ENCODE measurements at regions not wholly inside any gene's neighbourhood (a gene's known extent, or its start where the extent isn't known, plus 50 kb on each side); places are given as distances from the start of the nearest gene placed in this dataset.
A peak's percentile ranks its signal among the peaks of the same experiment; 100 is the strongest.

DNA sequence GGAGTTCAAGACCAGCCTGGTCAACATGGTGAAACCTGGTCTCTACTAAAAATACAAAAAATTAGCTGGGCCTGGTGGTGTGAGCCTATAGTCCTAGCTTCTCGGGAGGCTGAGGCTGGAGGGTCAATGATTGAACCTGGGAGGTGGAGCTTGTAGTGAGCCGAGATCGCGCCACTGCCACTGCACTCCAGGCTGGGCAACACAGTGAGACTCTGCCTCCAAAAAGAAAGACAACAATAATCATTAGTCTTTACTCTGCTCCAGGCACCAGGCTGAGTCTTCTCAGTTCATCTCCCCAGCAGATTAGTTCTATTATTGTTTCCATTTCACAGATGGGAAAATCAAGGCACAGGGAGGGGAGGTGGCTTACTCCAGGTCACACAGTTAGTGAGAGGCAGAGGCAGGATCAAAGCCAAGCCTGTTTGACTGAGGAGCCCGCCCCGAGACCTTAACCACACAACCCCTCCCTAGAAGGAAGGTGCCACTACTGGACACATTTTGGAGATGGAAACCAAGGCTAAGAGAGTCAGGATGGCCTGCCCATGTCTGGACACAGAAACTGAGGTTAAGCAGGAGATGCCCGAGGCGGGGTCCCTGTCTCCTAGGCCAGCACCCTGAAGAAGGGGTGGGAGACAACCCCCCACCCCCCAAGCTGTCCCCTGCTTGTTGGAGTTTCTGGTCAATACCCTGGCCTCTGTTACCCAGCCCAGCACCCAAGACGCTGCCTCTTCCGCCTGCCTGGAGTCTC lies 75.8 kb downstream of the CEBPB start:
- peaks cover 20% of the 10 kb centered on the region for H3K4me1 ChIP-seq
- H3K27ac ChIP-seq, result no peak overlapping the region
- no peak for DNase-seq
- H3K9me3 ChIP-seq (replicated peaks), result no peaks in the 10 kb centered on the region
- H3K36me3 ChIP-seq, result no peaks in the 10 kb centered on the region
- H3K4me3 ChIP-seq, result no peak overlapping the region
- peaks cover 8% of the 10 kb centered on the region; the same call in 1 of the 2 replicates for H3K27me3 ChIP-seq

GRCh38 chr20:50267041-50267865 lies 76.6 kb downstream of the CEBPB start:
- Histone ChIP-seq H3K36me3 (no peaks in the 10 kb centered on the region), H3K27me3 (peaks cover 12% of the 10 kb centered on the region; the same call in 1 of the 2 replicates), H3K27ac (peak overlapping the region; percentile 14), H3K4me1 (peaks cover 20% of the 10 kb centered on the region), H3K9me3 (replicated peaks) (no peaks in the 10 kb centered on the region), H3K4me3 (no peak overlapping the region)
- DNase-seq, result peak; percentile 93 to 96

- H3K4me3 ChIP-seq, result no peak overlapping the region
- H3K9me3 ChIP-seq (replicated peaks), result no peaks in the 10 kb centered on the region
- peaks cover 12% of the 10 kb centered on the region; the same call in 1 of the 2 replicates for H3K27me3 ChIP-seq
- DNase-seq, result no peak
- no peaks in the 10 kb centered on the region for H3K36me3 ChIP-seq
- peak overlapping the region; percentile 14; the same call in 1 of the 2 replicates for H3K27ac ChIP-seq
- H3K4me1 ChIP-seq, result peaks cover 20% of the 10 kb centered on the region
Observed at GRCh38 chr20:50267866-50268219, 77.2 kb downstream of the CEBPB start.

DNA sequence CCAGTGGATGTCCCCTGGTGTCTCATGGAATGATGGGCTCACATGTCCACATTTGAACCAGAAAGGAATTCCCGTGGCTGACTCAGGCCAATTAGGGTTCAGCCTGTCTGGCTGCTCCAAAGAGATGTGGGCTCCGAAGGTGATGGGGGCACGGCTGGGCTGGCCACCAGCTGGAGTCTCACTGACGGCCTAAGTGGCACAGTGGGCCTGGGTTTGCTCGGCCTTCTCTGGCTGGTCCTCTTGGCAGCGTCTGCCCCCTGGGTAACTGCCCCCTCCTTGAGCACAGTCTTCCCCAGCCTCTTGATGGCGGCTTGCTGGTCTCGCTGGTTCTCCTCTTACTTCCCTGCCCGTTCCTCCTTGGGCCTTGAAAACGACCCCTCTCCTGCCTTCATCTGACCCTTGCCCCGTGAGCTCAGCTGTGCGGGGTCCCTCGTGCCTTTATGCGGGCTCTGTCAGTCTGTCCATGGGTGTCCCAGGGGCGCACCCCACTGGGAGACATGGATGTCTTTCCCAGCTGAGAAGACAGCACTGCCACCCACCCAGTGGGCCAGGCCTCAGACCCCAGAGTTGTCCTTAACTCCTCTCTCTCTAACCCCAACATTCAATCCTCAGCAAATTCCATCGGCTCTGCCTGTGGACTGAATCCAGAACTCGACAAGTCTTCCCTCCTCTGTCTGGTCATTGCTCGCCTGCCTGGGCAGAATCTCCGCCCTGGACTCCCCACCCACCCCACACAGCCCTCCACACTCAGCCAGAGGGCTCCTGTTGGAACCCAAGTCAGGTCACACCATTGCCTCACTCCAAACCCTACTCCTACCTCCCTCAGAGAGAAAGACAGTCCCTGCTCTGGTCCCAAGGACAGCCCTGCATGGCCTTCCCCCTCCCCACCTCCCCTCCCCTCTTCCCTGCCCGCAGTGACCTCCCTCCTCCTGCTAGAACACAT lies 78.7 kb downstream of the CEBPB start:
- Histone ChIP-seq H3K36me3 (no peaks in the 10 kb centered on the region), H3K4me1 (peaks cover 20% of the 10 kb centered on the region), H3K9me3 (replicated peaks) (no peaks in the 10 kb centered on the region), H3K4me3 (no peak overlapping the region), H3K27ac (no peak overlapping the region), H3K27me3 (peaks cover 12% of the 10 kb centered on the region)
- no peak for DNase-seq

DNA sequence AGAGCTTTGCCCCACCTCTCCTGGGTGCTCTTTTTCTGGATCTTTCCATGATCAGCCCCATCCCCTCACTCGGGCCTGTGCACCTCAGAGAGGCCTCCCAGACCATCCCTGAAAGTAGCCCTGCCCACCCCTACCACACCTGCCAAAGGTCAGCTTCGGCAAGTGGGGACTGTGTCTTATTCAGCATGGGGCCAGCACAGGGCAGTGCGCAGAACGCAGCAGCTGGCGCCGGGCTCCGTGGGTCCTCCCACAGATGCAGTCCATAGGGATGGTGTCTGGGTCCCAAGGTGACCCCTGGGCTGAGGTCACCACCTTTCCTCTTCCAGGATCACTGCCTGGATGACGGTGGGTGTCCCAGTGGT lies 79.4 kb downstream of the CEBPB start:
- H3K27me3 ChIP-seq, result peaks cover 12% of the 10 kb centered on the region
- no peak overlapping the region for H3K27ac ChIP-seq
- no peak for DNase-seq
- no peaks in the 10 kb centered on the region for H3K9me3 ChIP-seq (replicated peaks)
- H3K4me3 ChIP-seq, result no peak overlapping the region
- peaks cover 20% of the 10 kb centered on the region for H3K4me1 ChIP-seq
- no peaks in the 10 kb centered on the region for H3K36me3 ChIP-seq

DNA sequence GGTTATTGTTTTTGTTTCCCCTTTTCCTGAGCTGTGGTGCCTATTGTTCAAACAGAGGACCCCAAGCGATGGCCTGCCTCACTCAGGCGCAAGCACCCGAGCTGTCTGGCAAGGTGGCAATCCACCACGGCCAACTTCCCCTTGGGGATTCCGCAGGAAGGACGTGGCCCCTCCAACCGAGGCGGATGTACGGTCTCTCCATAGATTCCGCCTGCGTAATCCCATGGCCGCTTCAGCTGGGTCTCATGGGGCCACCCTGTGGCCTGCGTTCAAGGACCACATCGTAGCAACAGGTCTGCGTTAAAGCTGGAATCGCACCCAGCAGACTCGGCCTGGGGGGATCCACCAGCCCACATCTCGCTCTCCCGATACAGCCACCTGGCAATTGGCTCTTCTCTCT lies 79.9 kb downstream of the CEBPB start:
- peak in 1 of 2 experiments; percentile 47 for DNase-seq
- Histone ChIP-seq H3K27me3 (peaks cover 12% of the 10 kb centered on the region), H3K36me3 (no peaks in the 10 kb centered on the region), H3K27ac (no peak overlapping the region), H3K4me1 (peaks cover 20% of the 10 kb centered on the region), H3K4me3 (no peak overlapping the region), H3K9me3 (replicated peaks) (no peaks in the 10 kb centered on the region)

GRCh38 chr20:50271176-50271575 lies 80.5 kb downstream of the CEBPB start:
- H3K27ac ChIP-seq, result no peak overlapping the region
- peaks cover 12% of the 10 kb centered on the region for H3K27me3 ChIP-seq
- no peak for DNase-seq
- no peak overlapping the region for H3K4me3 ChIP-seq
- H3K9me3 ChIP-seq (replicated peaks), result no peaks in the 10 kb centered on the region
- peaks cover 20% of the 10 kb centered on the region for H3K4me1 ChIP-seq
- H3K36me3 ChIP-seq, result no peaks in the 10 kb centered on the region

DNA sequence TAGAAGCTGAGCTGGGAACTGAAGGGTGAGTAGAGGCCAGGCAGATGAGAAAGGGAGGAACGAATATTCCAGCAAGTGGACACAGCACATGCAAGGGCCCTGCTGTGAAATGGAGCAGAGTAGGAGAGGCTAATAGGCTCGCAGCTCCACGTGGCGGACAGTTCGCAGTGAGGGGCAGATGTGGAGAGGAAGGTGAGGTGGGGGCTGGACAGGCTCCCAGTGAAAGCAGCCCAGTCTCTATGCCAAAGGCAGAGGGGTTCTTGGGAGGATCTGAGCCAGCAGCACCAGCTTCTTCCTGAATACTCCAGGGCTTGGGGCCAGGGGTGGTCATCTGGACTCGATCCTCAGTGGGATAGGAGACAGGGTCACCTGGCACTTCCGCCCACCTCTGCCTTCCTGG lies 81.0 kb downstream of the CEBPB start:
- peaks cover 18% of the 10 kb centered on the region for H3K4me1 ChIP-seq
- H3K9me3 ChIP-seq (replicated peaks), result no peaks in the 10 kb centered on the region
- H3K36me3 ChIP-seq, result no peaks in the 10 kb centered on the region
- no peak for DNase-seq
- H3K27me3 ChIP-seq, result peaks cover 12% of the 10 kb centered on the region
- H3K4me3 ChIP-seq, result no peak overlapping the region
- no peak overlapping the region for H3K27ac ChIP-seq

DNA sequence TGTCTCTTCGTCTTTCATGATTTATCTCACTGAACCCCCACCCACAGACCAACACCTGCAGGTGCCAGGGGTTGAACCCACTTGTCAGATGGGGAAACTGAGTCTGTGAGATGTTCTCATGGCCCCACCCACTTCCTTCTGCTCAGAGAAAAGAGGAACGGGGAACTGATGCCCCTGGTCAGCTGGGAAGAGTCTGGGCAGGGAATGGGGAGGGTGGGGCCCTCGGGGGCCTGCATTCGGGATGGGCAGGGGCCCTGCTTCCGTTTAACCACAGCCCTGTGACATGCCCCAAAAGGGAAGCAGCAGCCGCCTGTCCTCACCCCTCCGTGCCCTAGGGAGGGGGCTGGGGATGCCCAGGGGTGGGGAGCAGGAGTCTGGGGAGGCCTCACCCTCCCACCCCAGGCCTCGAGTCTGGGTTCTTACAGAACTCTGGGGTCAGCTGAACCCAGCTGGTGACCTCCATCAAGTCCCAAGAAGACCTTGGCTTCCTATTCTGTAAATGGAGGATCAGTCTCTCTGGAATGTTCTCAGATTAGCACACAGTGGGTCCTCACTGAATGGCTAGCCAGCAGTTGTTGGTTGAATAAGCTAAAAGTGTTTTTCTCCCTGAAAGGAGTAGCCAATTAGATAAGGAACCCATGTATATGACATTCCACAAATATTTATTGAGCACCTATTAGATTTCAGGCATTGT lies 81.5 kb downstream of the CEBPB start:
- Histone ChIP-seq H3K27me3 (peaks cover 12% of the 10 kb centered on the region), H3K27ac (no peak overlapping the region), H3K36me3 (no peaks in the 10 kb centered on the region), H3K4me1 (peaks cover 12% of the 10 kb centered on the region), H3K9me3 (replicated peaks) (no peaks in the 10 kb centered on the region), H3K4me3 (no peak overlapping the region)
- no peak for DNase-seq

DNA sequence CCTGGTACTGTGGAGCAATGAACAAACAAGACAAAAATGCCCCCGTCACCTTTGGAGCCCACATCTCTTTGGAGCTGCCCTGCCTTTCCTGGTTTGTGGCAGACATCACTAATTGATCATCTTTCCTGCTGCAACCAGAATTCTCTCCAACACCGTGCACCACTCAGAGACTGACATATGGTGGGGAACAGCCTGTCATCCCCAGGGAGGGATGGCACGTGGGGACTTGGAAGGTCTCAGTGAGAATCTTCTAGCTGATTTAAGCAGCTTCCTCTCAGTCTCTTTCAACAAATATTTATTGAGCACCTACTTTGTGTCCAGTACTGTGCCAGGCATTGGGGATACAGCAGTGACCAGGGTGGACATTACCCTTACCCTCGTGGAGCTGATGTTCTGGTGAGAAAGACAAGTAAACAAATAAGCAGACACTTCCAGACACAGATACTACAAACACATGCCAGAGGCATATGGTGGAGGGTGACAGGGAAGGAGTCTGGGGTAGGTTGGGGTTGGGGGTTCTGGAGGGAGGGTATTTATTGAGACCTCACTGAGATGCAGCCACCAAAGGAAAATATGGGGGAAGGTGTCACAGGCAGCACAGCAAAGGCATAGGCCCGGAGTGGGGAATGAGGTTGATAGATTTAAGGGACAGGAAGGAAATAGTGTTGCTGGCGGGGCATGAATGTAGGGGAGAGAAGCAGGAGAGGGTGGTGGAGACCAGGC lies 82.3 kb downstream of the CEBPB start:
- Histone ChIP-seq H3K36me3 (no peaks in the 10 kb centered on the region), H3K27me3 (peaks cover 12% of the 10 kb centered on the region), H3K9me3 (replicated peaks) (no peaks in the 10 kb centered on the region), H3K4me1 (peaks cover 5% of the 10 kb centered on the region), H3K27ac (no peak overlapping the region), H3K4me3 (no peak overlapping the region)
- no peak for DNase-seq

GRCh38 chr20:50273601-50274491 lies 83.2 kb downstream of the CEBPB start:
- no peak overlapping the region for H3K27ac ChIP-seq
- H3K9me3 ChIP-seq (replicated peaks), result no peaks in the 10 kb centered on the region
- H3K4me3 ChIP-seq, result no peak overlapping the region
- DNase-seq, result no peak
- H3K36me3 ChIP-seq, result no peaks in the 10 kb centered on the region
- no peaks in the 10 kb centered on the region for H3K4me1 ChIP-seq
- H3K27me3 ChIP-seq, result peaks cover 12% of the 10 kb centered on the region

DNA sequence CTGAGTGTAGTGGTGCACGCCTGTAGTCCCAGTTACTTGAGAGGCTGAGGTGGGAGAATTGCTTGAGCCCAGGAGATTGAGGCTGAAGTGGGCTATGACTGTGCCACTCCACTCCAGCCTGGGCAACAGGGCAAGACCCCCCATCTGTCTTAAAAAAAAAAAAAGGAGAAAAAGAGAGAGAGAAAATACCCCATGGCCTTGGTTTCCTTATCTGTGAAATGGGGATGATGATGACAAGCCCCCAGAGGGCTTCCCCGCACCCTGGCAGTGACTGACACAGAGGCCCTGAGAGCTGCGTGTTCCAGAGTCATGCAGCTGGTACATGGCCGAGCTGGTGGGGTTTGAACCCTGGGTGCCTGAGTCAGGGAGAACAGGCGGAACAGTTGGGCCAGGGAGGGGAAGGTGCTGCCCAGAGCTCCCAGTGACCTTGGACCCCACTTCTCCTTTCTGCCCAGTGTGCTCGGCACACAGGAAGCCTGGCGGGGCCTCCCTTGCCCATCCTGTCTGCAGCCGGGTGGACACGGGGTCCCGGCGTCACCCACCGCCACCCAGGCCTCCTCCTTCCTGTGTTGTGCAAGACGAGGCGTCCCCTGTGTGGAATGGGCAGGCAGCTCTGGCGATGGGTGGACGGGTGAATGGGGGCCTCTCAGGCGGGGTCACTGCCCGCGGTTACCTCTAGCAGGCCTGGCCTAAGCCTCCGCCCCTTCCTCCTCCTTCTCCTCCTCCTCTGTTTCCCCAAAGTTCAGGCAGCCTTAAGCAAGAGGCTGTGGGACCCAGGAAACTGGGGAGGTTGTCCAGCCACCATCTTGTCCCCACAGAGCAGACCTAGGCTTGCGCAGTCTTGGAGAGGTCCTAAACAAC lies 84.2 kb downstream of the CEBPB start:
- Histone ChIP-seq H3K36me3 (no peaks in the 10 kb centered on the region), H3K9me3 (replicated peaks) (no peaks in the 10 kb centered on the region), H3K4me3 (no peak overlapping the region), H3K4me1 (no peaks in the 10 kb centered on the region), H3K27me3 (peaks cover 12% of the 10 kb centered on the region), H3K27ac (no peak overlapping the region)
- no peak for DNase-seq

All from SJCRH30 (cell line).